ENCODE measurements at regions not wholly inside any gene's neighbourhood (a gene's known extent, or its start where the extent isn't known, plus 50 kb on each side); places are given as distances from the start of the nearest gene placed in this dataset.

GRCh38 chr22:27023591-27023990 lies 366.2 kb downstream of the MIAT start:
- Histone ChIP-seq H3K27me3 (replicated peaks; ENCODE audit: control insufficient read depth, insufficient read depth, low read length) (peaks cover 1% of the 10 kb centered on the region; the same call in 1 of the 2 replicates), H3K4me3 (replicated peaks; ENCODE audit: low read depth, low read length) (no peak overlapping the region), H3K36me3 (ENCODE audit: control insufficient read depth, insufficient read depth, low read length) (no peaks in the 10 kb centered on the region)
- TF ChIP-seq CTCF (IDR thresholded peaks at IDR 0.05; ENCODE audit: insufficient read depth, low read length, poor library complexity, severe bottlenecking), result no peak
- DNase-seq (ENCODE audit: extremely low read depth, insufficient read length), result no peak

GRCh38 chr22:27024982-27025381 lies 367.6 kb downstream of the MIAT start:
- Histone ChIP-seq H3K27me3 (replicated peaks; ENCODE audit: control insufficient read depth, insufficient read depth, low read length) (peaks cover 1% of the 10 kb centered on the region; the same call in 1 of the 2 replicates), H3K4me3 (replicated peaks; ENCODE audit: low read depth, low read length) (no peak overlapping the region), H3K36me3 (ENCODE audit: control insufficient read depth, insufficient read depth, low read length) (no peaks in the 10 kb centered on the region)
- no peak for DNase-seq (ENCODE audit: extremely low read depth, insufficient read length)
- no peak for TF ChIP-seq CTCF (IDR thresholded peaks at IDR 0.05; ENCODE audit: insufficient read depth, low read length, poor library complexity, severe bottlenecking)

GRCh38 chr22:27028093-27028492 lies 370.7 kb downstream of the MIAT start:
- Histone ChIP-seq H3K4me3 (replicated peaks; ENCODE audit: low read depth, low read length) (no peak overlapping the region), H3K36me3 (ENCODE audit: control insufficient read depth, insufficient read depth, low read length) (no peaks in the 10 kb centered on the region), H3K27me3 (replicated peaks; ENCODE audit: control insufficient read depth, insufficient read depth, low read length) (no peaks in the 10 kb centered on the region)
- no peak for DNase-seq (ENCODE audit: extremely low read depth, insufficient read length)
- TF ChIP-seq CTCF (IDR thresholded peaks at IDR 0.05; ENCODE audit: insufficient read depth, low read length, poor library complexity, severe bottlenecking), result no peak

GRCh38 chr22:27029584-27030130 lies 372.3 kb downstream of the MIAT start:
- Histone ChIP-seq H3K27me3 (replicated peaks; ENCODE audit: control insufficient read depth, insufficient read depth, low read length) (no peaks in the 10 kb centered on the region), H3K36me3 (ENCODE audit: control insufficient read depth, insufficient read depth, low read length) (no peaks in the 10 kb centered on the region), H3K4me3 (replicated peaks; ENCODE audit: low read depth, low read length) (no peak overlapping the region)
- no peak for TF ChIP-seq CTCF (IDR thresholded peaks at IDR 0.05; ENCODE audit: insufficient read depth, low read length, poor library complexity, severe bottlenecking)
- no peak for DNase-seq (ENCODE audit: extremely low read depth, insufficient read length)

GRCh38 chr22:27032091-27032761 lies 374.8 kb downstream of the MIAT start:
- Histone ChIP-seq H3K36me3 (ENCODE audit: control insufficient read depth, insufficient read depth, low read length) (no peaks in the 10 kb centered on the region), H3K27me3 (replicated peaks; ENCODE audit: control insufficient read depth, insufficient read depth, low read length) (no peaks in the 10 kb centered on the region), H3K4me3 (replicated peaks; ENCODE audit: low read depth, low read length) (no peak overlapping the region)
- no peak for TF ChIP-seq CTCF (IDR thresholded peaks at IDR 0.05; ENCODE audit: insufficient read depth, low read length, poor library complexity, severe bottlenecking)
- DNase-seq (ENCODE audit: extremely low read depth, insufficient read length), result no peak

Measured in GM06990 (cell line).